HUES64 (cell line): ENCODE measurements at regions not wholly inside any gene's neighbourhood (a gene's known extent, or its start where the extent isn't known, plus 50 kb on each side); places are given as distances from the start of the nearest gene placed in this dataset.
A peak's percentile ranks its signal among the peaks of the same experiment; 100 is the strongest.

Experiments
- H3K27ac ChIP-seq: 2 replicates; pipeline ENCODE4 v1.7.0; 2013; ENCODE audit warnings: low read depth, low read length, inconsistent platforms
- H3K27me3 ChIP-seq: 2 replicates; pipeline ENCODE4 v1.6.1; 2013; ENCODE audit warnings: mild to moderate bottlenecking, low read length; ENCODE audit not compliant: insufficient read depth
- H3K36me3 ChIP-seq: 2 replicates; pipeline ENCODE4 v1.6.1; 2013; ENCODE audit warnings: mild to moderate bottlenecking, low read length; ENCODE audit not compliant: insufficient read depth
- H3K4me1 ChIP-seq: 2 replicates; pipeline ENCODE4 v1.6.1; 2013; ENCODE audit warnings: mild to moderate bottlenecking, low read length, moderate library complexity; ENCODE audit not compliant: insufficient read depth
- H3K4me3 ChIP-seq: 2 replicates; pipeline ENCODE4 v1.5.1; 2013; ENCODE audit warnings: mild to moderate bottlenecking, low read length, moderate library complexity
- H3K9ac ChIP-seq: 2 replicates; pipeline ENCODE4 v1.6.1; 2013; ENCODE audit warnings: mild to moderate bottlenecking, low read depth, low read length
- H3K9me3 ChIP-seq: 2 replicates; pipeline ENCODE4 v1.6.1; 2013; ENCODE audit warnings: low read depth, low read length; ENCODE audit not compliant: insufficient read depth
- WGBS: fragments of 150-250, 120-280 bp; methylation state at CpG from one replicate; pipeline ENCODE4 v1.1.7; 2013; ENCODE audit warnings: missing lambda C conversion rate; 5-methylcytosine and 5-hydroxymethylcytosine counted together

- no peak overlapping the region for H3K9ac ChIP-seq
- no peak overlapping the region for H3K4me3 ChIP-seq
- 72% methylated on average over 4 of the region's 5 CpGs for WGBS
- H3K36me3 ChIP-seq, result no peaks in the 10 kb centered on the region
- H3K27me3 ChIP-seq, result no peaks in the 10 kb centered on the region
- H3K9me3 ChIP-seq, result no peaks in the 10 kb centered on the region
- H3K4me1 ChIP-seq, result peaks cover 8% of the 10 kb centered on the region; the same call in 1 of the 2 replicates
- peak overlapping the region; percentile 57; the same call in 1 of the 2 replicates for H3K27ac ChIP-seq
These were observed 1069.5 kb downstream of the VRK1 start for GRCh38 chr14:97866664-97867063.

GRCh38 chr14:97873291-97873690 lies 1076.1 kb downstream of the VRK1 start:
- peaks cover 7% of the 10 kb centered on the region; the same call in 1 of the 2 replicates for H3K4me1 ChIP-seq
- no peak overlapping the region for H3K27ac ChIP-seq
- H3K9me3 ChIP-seq, result no peaks in the 10 kb centered on the region
- H3K9ac ChIP-seq, result no peak overlapping the region
- no peak overlapping the region for H3K4me3 ChIP-seq
- no peaks in the 10 kb centered on the region for H3K27me3 ChIP-seq
- no peaks in the 10 kb centered on the region for H3K36me3 ChIP-seq

- H3K9me3 ChIP-seq, result no peaks in the 10 kb centered on the region
- no peaks in the 10 kb centered on the region for H3K36me3 ChIP-seq
- no peaks in the 10 kb centered on the region for H3K27me3 ChIP-seq
- no peak overlapping the region for H3K4me3 ChIP-seq
- WGBS, result 95% methylated on average over 9 of the region's 9 CpGs
- H3K27ac ChIP-seq, result no peak overlapping the region
- peaks cover 7% of the 10 kb centered on the region; the same call in 1 of the 2 replicates for H3K4me1 ChIP-seq
- no peak overlapping the region for H3K9ac ChIP-seq
These were observed 1077.2 kb downstream of the VRK1 start for GRCh38 chr14:97874394-97874793.

- H3K9ac ChIP-seq, result no peak overlapping the region
- no peaks in the 10 kb centered on the region for H3K36me3 ChIP-seq
- H3K4me3 ChIP-seq, result no peak overlapping the region
- 100% methylated on average over 1 of the region's 1 CpG for WGBS
- H3K27ac ChIP-seq, result no peak overlapping the region
- no peaks in the 10 kb centered on the region for H3K27me3 ChIP-seq
- peaks cover 7% of the 10 kb centered on the region; the same call in 1 of the 2 replicates for H3K4me1 ChIP-seq
- no peaks in the 10 kb centered on the region for H3K9me3 ChIP-seq
These were observed 1081.0 kb downstream of the VRK1 start for GRCh38 chr14:97878206-97878605.

- Histone ChIP-seq H3K9ac (no peak overlapping the region), H3K27me3 (no peaks in the 10 kb centered on the region), H3K36me3 (no peaks in the 10 kb centered on the region), H3K27ac (no peak overlapping the region), H3K4me3 (no peak overlapping the region), H3K9me3 (no peaks in the 10 kb centered on the region), H3K4me1 (peaks cover 5% of the 10 kb centered on the region; the same call in 1 of the 2 replicates)
- WGBS, result 91% methylated on average over 5 of the region's 5 CpGs
These were observed 1081.5 kb downstream of the VRK1 start for GRCh38 chr14:97878727-97879126.

- Histone ChIP-seq H3K4me1 (peaks cover 5% of the 10 kb centered on the region; the same call in 1 of the 2 replicates), H3K27ac (no peak overlapping the region), H3K9me3 (no peaks in the 10 kb centered on the region), H3K36me3 (no peaks in the 10 kb centered on the region), H3K27me3 (no peaks in the 10 kb centered on the region), H3K9ac (no peak overlapping the region), H3K4me3 (no peak overlapping the region)
- WGBS, result 96% methylated on average over 6 of the region's 6 CpGs
These were observed 1090.5 kb downstream of the VRK1 start for GRCh38 chr14:97887690-97888089.

GRCh38 chr14:97888331-97888730 lies 1091.1 kb downstream of the VRK1 start:
- Histone ChIP-seq H3K4me1 (peaks cover 5% of the 10 kb centered on the region; the same call in 1 of the 2 replicates), H3K27me3 (no peaks in the 10 kb centered on the region), H3K36me3 (no peaks in the 10 kb centered on the region), H3K4me3 (no peak overlapping the region), H3K27ac (no peak overlapping the region), H3K9me3 (no peaks in the 10 kb centered on the region), H3K9ac (no peak overlapping the region)
- WGBS, result 95% methylated on average over 5 of the region's 5 CpGs

- Histone ChIP-seq H3K27me3 (no peaks in the 10 kb centered on the region), H3K4me3 (no peak overlapping the region), H3K27ac (no peak overlapping the region; the same call in 1 of the 2 replicates), H3K9me3 (no peaks in the 10 kb centered on the region), H3K36me3 (no peaks in the 10 kb centered on the region), H3K4me1 (peaks cover 5% of the 10 kb centered on the region; the same call in 1 of the 2 replicates), H3K9ac (no peak overlapping the region)
- 39% methylated on average over 2 of the region's 2 CpGs for WGBS
These were observed 1094.3 kb downstream of the VRK1 start for GRCh38 chr14:97891515-97891914.

- WGBS, result 99% methylated on average over 4 of the region's 4 CpGs
- Histone ChIP-seq H3K9ac (no peak overlapping the region), H3K4me1 (peaks cover 5% of the 10 kb centered on the region; the same call in 1 of the 2 replicates), H3K9me3 (no peaks in the 10 kb centered on the region), H3K27me3 (no peaks in the 10 kb centered on the region), H3K27ac (no peak overlapping the region), H3K4me3 (no peak overlapping the region), H3K36me3 (no peaks in the 10 kb centered on the region)
These were observed 1097.4 kb downstream of the VRK1 start for GRCh38 chr14:97894552-97894951.

- no peaks in the 10 kb centered on the region for H3K27me3 ChIP-seq
- 92% methylated on average over 4 of the region's 6 CpGs for WGBS
These were observed 1103.1 kb downstream of the VRK1 start for GRCh38 chr14:97900196-97900854.

GRCh38 chr14:97902630-97903029 lies 1105.4 kb downstream of the VRK1 start:
- H3K9ac ChIP-seq, result no peak overlapping the region
- 100% methylated on average over 1 of the region's 1 CpG for WGBS
- no peaks in the 10 kb centered on the region for H3K9me3 ChIP-seq
- no peaks in the 10 kb centered on the region; the same call in 1 of the 2 replicates for H3K4me1 ChIP-seq
- no peak overlapping the region for H3K4me3 ChIP-seq
- no peaks in the 10 kb centered on the region for H3K27me3 ChIP-seq
- no peaks in the 10 kb centered on the region for H3K36me3 ChIP-seq
- no peak overlapping the region for H3K27ac ChIP-seq

More at GRCh38 chr14:97900196-97900854, 1103.1 kb downstream of the VRK1 start:
- Histone ChIP-seq H3K36me3 (no peaks in the 10 kb centered on the region), H3K4me1 (no peaks in the 10 kb centered on the region; the same call in 1 of the 2 replicates), H3K4me3 (no peak overlapping the region), H3K27ac (no peak overlapping the region), H3K9ac (no peak overlapping the region), H3K9me3 (no peaks in the 10 kb centered on the region)
